GM21515 (cell line): ENCODE measurements at regions not wholly inside any gene's neighbourhood (a gene's known extent, or its start where the extent isn't known, plus 50 kb on each side); places are given as distances from the start of the nearest gene placed in this dataset.

Experiments
- ATAC-seq: cut with Tn5 transposase; IDR thresholded peaks from one replicate; pipeline ENCODE4 v1.9.1; 2021; ENCODE audit not compliant: unreplicated experiment

- ATAC-seq = no peak
Observed at GRCh38 chr5:6910950-6911349, 197.7 kb downstream of the TENT4A start.

DNA sequence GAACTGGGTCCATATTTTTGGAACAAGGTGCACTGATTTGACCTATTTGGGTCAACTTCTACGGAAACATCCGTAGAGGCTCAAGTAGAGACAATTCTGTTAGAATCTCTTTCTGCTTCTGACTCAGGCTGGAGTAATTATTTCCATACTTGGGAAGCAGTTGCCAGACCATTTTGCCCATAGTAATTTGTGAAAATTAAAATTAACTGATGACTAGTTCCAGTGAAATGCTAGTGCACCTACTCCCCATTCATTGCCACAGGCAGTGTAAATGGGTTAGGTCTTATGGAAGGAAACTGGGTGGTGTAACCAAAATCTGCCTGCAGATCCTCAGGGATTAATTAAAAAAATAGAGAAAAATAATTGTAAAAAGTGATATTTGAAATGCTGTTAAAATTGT lies 201.1 kb downstream of the TENT4A start:
- no peak for ATAC-seq

- ATAC-seq = no peak
Observed at GRCh38 chr5:6915574-6915973, 202.3 kb downstream of the TENT4A start.

DNA sequence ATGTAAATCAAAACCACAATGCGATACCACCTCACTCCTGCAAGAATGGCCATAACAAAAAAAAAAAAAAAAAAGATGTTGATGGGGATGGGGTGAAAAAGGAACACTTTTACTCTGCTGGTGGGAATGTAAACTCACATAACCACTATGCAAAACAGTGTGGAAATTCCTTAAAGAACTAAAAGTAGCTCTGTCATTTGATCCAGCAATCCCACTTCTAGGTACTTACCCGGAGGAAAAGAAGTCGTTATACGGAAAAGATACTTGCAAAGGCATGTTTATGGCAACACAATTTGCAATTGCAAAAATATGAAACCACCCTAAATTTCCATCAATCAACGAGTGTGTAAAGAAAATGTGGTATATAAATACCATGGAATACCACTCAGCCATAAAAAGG lies 205.0 kb downstream of the TENT4A start:
- no peak for ATAC-seq

GRCh38 chr5:6920628-6921256 lies 207.5 kb downstream of the TENT4A start:
- no peak for ATAC-seq

DNA sequence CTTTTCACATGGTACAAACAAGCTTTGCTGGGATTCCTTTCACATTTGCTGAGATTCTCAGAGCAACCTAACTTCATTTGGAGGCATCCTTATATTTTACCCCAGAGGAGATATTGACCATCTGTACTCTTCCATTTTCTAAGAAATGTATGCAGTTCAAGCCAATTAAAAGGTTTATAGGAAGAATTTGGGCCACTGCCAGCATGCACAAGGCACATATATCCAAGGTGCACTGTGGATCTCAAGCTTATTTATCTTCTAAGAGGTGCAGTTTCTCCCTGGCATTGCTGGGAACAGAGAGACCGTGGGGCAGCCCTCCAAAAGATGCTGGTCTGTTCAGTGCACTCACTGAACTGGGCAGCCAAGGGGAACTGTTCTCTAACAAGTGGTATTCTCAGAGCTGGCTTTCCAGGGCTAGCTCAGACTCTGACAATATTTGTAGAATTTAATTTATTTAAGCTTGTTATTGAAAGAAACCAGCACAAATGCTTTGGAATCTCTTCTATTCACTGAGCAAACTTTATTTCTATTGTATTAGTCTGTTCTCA lies 213.3 kb downstream of the TENT4A start:
- no peak for ATAC-seq

DNA sequence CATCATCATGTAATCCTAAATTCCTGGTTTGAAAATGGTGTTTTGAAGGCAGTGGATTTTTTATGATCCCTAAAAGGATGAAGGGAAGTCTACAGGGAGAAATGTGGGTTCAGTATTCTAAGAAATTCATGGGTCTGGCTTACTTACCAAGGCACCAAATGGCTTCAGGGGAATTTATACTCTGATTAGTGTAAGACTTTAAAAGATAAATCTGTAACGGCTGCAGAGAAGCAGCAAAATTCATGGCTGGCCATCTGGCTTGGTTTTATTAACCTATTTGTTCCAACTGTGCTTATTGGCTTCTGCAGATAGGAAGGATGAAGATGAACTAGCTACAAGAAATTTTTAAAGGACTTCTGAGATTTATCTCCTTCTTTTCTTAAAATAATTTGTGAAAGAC lies 222.8 kb downstream of the TENT4A start:
- ATAC-seq = no peak

DNA sequence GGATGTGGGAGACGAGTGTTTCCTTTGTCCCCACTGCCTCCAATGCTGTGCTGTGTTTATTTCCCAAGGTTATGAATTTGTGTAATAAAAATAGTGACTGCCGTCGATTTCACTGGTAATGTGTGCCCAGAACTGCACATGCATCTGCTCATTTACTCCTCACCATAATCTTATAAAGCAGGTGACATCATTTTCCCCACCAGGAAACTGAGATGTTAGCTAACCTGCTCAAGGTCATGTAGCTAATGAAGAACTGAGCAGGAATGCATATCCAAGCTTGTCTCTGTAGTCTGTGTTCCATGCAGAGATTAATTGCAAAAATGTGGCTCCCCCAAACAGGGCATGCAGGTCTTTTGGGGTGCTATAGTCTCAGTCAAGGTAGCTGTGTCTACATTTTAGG lies 224.4 kb downstream of the TENT4A start:
- ATAC-seq = no peak

GRCh38 chr5:6941631-6942030 lies 228.4 kb downstream of the TENT4A start:
- no peak for ATAC-seq

- no peak for ATAC-seq
Observed at GRCh38 chr5:6943197-6944112, 230.2 kb downstream of the TENT4A start.

GRCh38 chr5:6948562-6948961 lies 235.3 kb downstream of the TENT4A start:
- ATAC-seq = no peak

DNA sequence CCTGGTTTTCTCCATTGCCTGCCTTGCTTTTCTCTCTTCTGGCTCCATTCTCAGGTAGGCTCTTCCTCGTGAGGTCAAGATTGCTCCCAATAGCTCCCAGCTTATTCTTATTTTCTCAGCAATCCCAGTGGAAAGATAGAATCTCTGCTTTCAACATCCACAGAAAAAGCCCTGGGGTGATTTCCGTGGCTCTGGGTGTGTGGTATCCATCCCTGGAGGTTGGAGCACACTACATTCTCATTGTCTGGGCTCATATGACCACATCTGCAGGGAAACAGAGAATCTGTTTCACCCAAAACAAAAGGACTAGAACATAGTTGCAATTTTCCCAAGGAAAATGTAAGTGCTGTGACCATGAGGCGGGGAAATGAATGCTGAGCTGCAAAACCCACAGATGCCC lies 236.0 kb downstream of the TENT4A start:
- ATAC-seq = no peak

DNA sequence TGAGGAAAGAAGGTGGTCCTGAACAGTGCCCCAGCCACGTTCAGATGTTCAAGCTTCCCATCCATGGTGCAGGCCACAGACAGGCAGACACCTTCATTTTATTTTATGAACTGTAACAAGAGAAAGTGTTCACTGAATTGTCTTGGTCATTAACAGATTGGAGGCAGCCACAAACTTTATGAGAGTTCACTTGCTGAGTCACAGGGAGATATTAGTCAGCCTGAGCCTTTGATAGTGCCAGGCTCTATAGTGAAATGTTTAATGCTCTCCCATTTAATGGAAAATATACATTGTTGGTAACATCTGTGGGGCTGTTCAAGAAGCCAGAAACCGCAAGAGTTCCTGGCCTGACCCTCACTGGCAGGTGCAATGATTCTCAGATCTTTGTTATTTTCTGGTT lies 237.0 kb downstream of the TENT4A start:
- no peak for ATAC-seq

- ATAC-seq = no peak
Observed at GRCh38 chr5:6950860-6951259, 237.6 kb downstream of the TENT4A start.

DNA sequence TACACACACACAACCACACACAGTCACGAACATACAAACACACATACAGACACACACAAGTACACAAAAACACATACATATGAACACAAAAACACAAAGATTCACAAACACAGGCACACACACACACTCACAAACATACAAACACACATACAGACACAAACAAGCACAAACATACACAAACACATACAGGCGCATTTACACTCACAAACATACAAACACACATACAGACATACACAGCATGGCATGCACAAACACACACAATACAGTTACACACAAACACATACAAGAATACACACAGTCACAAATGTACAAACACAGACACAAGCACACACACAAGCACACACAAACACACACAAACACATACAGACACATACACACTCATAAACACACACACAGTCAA lies 247.9 kb downstream of the TENT4A start:
- ATAC-seq = no peak

DNA sequence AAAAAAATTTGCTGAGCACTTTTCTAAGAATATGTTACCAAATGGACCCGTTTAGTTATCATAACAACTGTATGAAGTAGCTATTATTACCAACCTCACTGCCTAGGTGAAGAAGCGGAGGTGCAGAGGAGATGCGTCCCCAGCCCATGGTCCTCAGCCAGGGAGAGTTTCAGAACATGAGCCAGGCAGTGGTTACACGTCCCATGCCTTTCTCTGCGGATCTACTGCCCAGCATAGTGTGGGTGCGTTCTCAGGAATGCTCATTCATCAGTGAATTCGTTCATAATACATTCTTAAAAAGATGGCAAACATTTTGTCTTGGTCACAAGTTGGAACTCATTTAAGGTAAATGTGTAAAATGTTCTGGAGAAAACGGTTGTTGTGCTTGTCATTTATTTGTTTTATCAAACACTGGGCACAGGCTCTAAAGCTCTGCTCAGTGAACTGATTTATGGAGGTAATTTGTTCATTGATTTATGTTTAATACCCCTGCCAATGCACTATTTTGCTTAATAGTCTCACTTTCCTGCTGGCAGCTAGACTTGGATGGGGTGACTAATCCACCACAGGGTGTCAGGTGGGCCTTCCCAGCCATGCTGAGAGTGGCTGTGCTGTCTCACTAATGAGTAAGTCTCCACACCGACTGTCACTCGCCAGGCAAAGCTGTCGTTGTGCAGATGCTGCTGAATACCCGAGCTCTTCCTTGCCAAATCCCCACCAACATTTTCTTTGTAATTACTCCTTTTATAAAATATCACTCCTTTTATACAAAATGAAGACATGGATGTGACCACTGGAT lies 248.8 kb downstream of the TENT4A start:
- no peak for ATAC-seq

DNA sequence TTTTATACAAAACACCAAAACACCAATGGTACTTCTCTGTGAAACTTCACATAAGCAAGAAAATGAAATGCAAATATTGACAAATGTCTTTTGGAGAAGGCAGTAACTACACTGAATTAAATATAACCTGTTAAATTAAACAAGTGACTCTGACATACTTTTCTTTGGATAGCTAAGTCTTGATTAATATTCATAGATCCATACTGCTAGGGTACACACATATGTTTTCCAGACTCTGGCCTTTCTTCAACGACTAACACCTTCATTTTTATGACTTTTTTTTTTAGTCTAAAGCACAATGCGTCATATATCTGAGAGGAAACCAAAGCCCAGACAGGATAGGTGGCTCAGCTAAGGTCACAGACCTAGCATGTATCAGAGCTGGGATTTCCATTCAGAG lies 263.7 kb downstream of the TENT4A start:
- no peak for ATAC-seq

DNA sequence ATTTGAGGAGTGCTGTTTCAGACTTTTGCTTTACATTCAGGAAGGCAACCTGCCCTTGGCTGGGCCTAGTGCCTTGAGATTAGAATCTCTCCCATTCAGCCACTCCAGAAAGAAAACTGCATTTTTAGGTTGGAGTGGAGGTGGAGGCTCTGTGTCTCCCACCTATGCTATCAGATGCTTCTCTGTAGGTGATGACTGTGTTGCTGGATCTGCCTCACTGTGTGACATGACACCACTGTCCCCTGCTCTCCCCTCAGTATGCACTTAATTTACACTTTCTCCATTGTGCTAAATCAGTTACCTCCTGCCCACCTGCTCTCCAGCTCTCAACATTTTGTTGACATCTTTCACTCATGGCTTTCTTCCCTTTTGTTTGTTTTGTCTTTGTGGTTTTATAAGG lies 265.8 kb downstream of the TENT4A start:
- ATAC-seq = no peak

DNA sequence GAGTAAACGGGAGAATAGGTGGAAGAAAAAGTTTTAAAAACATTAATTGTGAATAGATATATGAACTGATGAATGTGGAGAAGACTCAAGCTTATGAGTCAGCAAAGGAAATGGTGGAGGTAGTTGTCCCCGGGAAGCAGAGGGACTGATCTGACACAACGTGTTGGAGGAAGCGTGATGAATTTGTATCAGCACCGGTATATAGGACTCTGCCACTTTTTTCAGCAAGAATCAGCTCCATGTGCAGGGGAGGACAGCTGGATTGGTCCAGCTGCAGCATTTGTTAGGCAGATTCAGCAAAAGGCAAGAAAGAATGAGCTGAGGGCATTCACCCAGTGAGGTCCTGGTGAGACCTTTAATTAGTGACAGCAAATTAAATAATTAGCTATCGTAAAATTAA lies 276.0 kb downstream of the TENT4A start:
- no peak for ATAC-seq

GRCh38 chr5:6994097-6994496 lies 280.9 kb downstream of the TENT4A start:
- no peak for ATAC-seq

DNA sequence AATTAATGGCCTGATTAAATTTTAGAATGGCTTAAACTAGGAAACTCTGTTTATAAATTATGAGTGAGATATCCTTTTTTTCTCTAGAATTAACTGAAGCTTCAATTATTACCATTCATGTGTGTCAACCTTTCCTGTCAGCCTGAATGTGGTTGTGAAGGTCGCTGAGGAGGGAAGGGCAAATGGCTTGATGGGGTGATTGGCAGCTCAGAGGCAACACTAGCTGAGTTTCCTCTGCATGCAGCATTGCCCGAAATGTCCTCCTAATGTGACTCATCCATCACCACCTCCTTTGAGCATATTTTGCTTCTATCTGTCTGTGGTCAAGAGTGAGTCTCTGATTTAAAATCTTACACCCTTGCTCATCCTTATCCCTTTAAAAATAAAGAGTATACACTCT lies 281.9 kb downstream of the TENT4A start:
- no peak for ATAC-seq
